Thyroid gland (tissue), 4 donors: ENCODE measurements at regions not wholly inside any gene's neighbourhood (a gene's known extent, or its start where the extent isn't known, plus 50 kb on each side); places are given as distances from the start of the nearest gene placed in this dataset.

Experiments used
- POLR2A ChIP-seq, 2 donors: fragments of 450-650 bp; IDR thresholded peaks; one replicate each; pipeline ENCODE4 v1.6.1; 2017; ENCODE audit warnings: antibody characterized with exemption in 2 of 2, mild to moderate bottlenecking in 2 of 2, moderate library complexity in 1 of 2
- TF ChIP-seq, protein P1 (sequence below), 6 experiments: fragments of 200-600 bp in 3 of 6; fragments of 450-650 bp in 3 of 6; sonication (generic) in 3 of 6; IDR thresholded peaks; one replicate each; pipeline ENCODE4 v1.5.1; 2016 to 2019; ENCODE audit warnings: antibody characterized with exemption in 6 of 6, mild to moderate bottlenecking in 2 of 6, inconsistent platforms in 1 of 6, moderate library complexity in 1 of 6

DNA sequence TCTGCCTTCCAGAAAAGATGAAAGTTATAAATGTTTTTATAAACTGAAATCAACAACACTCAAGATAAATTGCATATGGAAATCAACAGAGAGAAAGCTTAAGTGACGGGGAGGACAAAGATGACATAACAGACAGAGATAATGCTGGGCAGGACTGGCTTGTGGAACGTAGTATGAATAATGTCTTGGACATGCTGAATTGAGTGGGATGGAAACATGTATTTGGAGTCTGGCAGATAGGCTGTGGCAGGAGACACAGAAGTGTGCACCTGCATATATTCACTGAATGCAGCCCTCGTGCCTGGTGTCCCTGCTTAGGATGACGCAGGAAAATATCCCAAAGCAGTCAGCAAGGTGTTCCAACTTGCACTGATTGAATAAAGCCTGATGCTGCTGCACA lies 318.2 kb downstream of the CBLN2 start:
- TF ChIP-seq POLR2A (IDR thresholded peaks at IDR 0.05): no peak
- TF ChIP-seq, protein P1, sequence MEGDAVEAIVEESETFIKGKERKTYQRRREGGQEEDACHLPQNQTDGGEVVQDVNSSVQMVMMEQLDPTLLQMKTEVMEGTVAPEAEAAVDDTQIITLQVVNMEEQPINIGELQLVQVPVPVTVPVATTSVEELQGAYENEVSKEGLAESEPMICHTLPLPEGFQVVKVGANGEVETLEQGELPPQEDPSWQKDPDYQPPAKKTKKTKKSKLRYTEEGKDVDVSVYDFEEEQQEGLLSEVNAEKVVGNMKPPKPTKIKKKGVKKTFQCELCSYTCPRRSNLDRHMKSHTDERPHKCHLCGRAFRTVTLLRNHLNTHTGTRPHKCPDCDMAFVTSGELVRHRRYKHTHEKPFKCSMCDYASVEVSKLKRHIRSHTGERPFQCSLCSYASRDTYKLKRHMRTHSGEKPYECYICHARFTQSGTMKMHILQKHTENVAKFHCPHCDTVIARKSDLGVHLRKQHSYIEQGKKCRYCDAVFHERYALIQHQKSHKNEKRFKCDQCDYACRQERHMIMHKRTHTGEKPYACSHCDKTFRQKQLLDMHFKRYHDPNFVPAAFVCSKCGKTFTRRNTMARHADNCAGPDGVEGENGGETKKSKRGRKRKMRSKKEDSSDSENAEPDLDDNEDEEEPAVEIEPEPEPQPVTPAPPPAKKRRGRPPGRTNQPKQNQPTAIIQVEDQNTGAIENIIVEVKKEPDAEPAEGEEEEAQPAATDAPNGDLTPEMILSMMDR (IDR thresholded peaks at IDR 0.05): no peak
